ENCODE measurements at regions not wholly inside any gene's neighbourhood (a gene's known extent, or its start where the extent isn't known, plus 50 kb on each side); places are given as distances from the start of the nearest gene placed in this dataset.
"Not testable (repeated sequence)": the region's sequence is repeated elsewhere in the genome, so short reads cannot be mapped to it uniquely, and the experiment has no call there.

GRCh38 chr15:26259581-26259980 is 396.5 kb upstream of the ATP10A start:
- DNase-seq = no peak

- DNase-seq = not testable (repeated sequence)
Observed at GRCh38 chr15:26244782-26245181, 381.7 kb upstream of the ATP10A start.

- DNase-seq = no peak
Observed at GRCh38 chr15:26243382-26243781, 380.3 kb upstream of the ATP10A start.

GRCh38 chr15:26242565-26243071 is 379.5 kb upstream of the ATP10A start:
- no peak for DNase-seq

GRCh38 chr15:26235864-26236263 is 372.7 kb upstream of the ATP10A start:
- DNase-seq = no peak

- DNase-seq = no peak
Observed at GRCh38 chr15:26234976-26235767, 372.0 kb upstream of the ATP10A start.

GRCh38 chr15:26232691-26233090 is 369.6 kb upstream of the ATP10A start:
- DNase-seq = no peak

GRCh38 chr15:26231096-26231495 is 368.0 kb upstream of the ATP10A start:
- DNase-seq = no peak

- DNase-seq = no peak
Observed at GRCh38 chr15:26224266-26224665, 361.1 kb upstream of the ATP10A start.

- DNase-seq = no peak
Observed at GRCh38 chr15:26223720-26224119, 360.6 kb upstream of the ATP10A start.

GRCh38 chr15:26222781-26223180 is 359.7 kb upstream of the ATP10A start:
- DNase-seq = no peak

- DNase-seq = not testable (repeated sequence)
Observed at GRCh38 chr15:26217043-26217442, 353.9 kb upstream of the ATP10A start.

- DNase-seq = no peak
Observed at GRCh38 chr15:26214290-26214689, 351.2 kb upstream of the ATP10A start.

- no peak for DNase-seq
Observed at GRCh38 chr15:26213427-26213826, 350.3 kb upstream of the ATP10A start.

- DNase-seq = no peak
Observed at GRCh38 chr15:26212109-26212508, 349.0 kb upstream of the ATP10A start.

- DNase-seq = no peak
Observed at GRCh38 chr15:26210980-26211379, 347.9 kb upstream of the ATP10A start.

- DNase-seq = no peak
Observed at GRCh38 chr15:26201177-26201858, 338.2 kb upstream of the ATP10A start.

GRCh38 chr15:26200427-26200826 is 337.3 kb upstream of the ATP10A start:
- no peak for DNase-seq

- no peak for DNase-seq
Observed at GRCh38 chr15:26197719-26198118, 334.6 kb upstream of the ATP10A start.

- DNase-seq = no peak
Observed at GRCh38 chr15:26197060-26197459, 333.9 kb upstream of the ATP10A start.

- no peak for DNase-seq
Observed at GRCh38 chr15:26191193-26191592, 328.1 kb upstream of the ATP10A start.

GRCh38 chr15:26186138-26186537 is 323.0 kb upstream of the ATP10A start:
- not testable (repeated sequence) for DNase-seq

- no peak for DNase-seq
Observed at GRCh38 chr15:26182441-26182840, 319.3 kb upstream of the ATP10A start.

- no peak for DNase-seq
Observed at GRCh38 chr15:26179906-26180305, 316.8 kb upstream of the ATP10A start.
